GM12878 (cell line): ENCODE measurements at regions not wholly inside any gene's neighbourhood (a gene's known extent, or its start where the extent isn't known, plus 50 kb on each side); places are given as distances from the start of the nearest gene placed in this dataset.
A peak's percentile ranks its signal among the peaks of the same experiment; 100 is the strongest.

Experiments used
- ATAC-seq: fragments of 200-7000 bp; cut with Tn5 transposase; 3 replicates; pipeline ENCODE4 v1.9.1; 2020; ENCODE audit warnings: mild to moderate bottlenecking, moderate library complexity
- BruUV-seq: library from RNA; stranded (reverse); fragments of 400-500 nt; replicated peaks from 2 replicates; lab custom pipeline; 2021; lab: Mats Ljungman, UMichigan
- CTCF ChIA-PET: fragments of 300-600 bp; sonication (Branson Sonifier 250); formaldehyde crosslinking; extraction: SDS; loops from one replicate; lab custom pipeline; 2021; ENCODE audit warnings: inconsistent platforms; lab: Yijun Ruan, JAX
- POLR2A ChIA-PET: fragments of 350-600 bp; formaldehyde crosslinking; extraction: SDS; loops from one replicate; lab custom pipeline; 2021; ENCODE audit warnings: inconsistent platforms; lab: Charles Lee
- RAD21 ChIA-PET: fragments of 300-600 bp; sonication (Branson Sonifier 250); formaldehyde crosslinking; loops from one replicate; lab custom pipeline; 2023; ENCODE audit warnings: antibody characterized with exemption; ENCODE audit not compliant: unreplicated experiment; lab: Charles Lee
- SMC1A ChIA-PET: fragments of 300-600 bp; sonication (Branson Sonifier 250); formaldehyde crosslinking; loops from one replicate; lab custom pipeline; 2023; ENCODE audit not compliant: unreplicated experiment, uncharacterized antibody; lab: Charles Lee
- DNase-seq: peaks from one replicate; pipeline ENCODE4 v3.0.0-alpha.2; 2011; ENCODE audit warnings: low read depth, low spot score
- FAIRE-seq: peaks from 3 replicates; lab custom pipeline; 2011; peaks lifted over from hg19 to GRCh38; lab: Jason Lieb, UNC
- H2AFZ ChIP-seq: 2 replicates; pipeline ENCODE4 v1.6.0; 2011; ENCODE audit warnings: low read depth, low read length, control low read depth; ENCODE audit not compliant: control insufficient read depth
- H3K27ac ChIP-seq: 2 replicates; pipeline ENCODE4 v1.5.1; 2011; ENCODE audit warnings: control low read depth; ENCODE audit not compliant: control insufficient read depth, insufficient read depth
- H3K27me3 ChIP-seq, 2 experiments: replicated peaks in 1 of 2; 2 replicates each; pipeline versions ENCODE4 v1.6.0 to v1.6.1; 2011; ENCODE audit warnings: low read length in 1 of 2; ENCODE audit not compliant: control insufficient read depth in 2 of 2, insufficient read depth in 2 of 2
- H3K36me3 ChIP-seq, 2 experiments: 2 replicates each; pipeline ENCODE4 v1.5.1; 2011; ENCODE audit warnings: low read length in 1 of 2; ENCODE audit not compliant: control insufficient read depth in 2 of 2, insufficient read depth in 2 of 2
- H3K4me1 ChIP-seq: 2 replicates; pipeline ENCODE4 v1.6.1; 2011; ENCODE audit warnings: mild to moderate bottlenecking, low read length, moderate library complexity, mixed read lengths; ENCODE audit not compliant: control insufficient read depth, insufficient read depth
- H3K4me2 ChIP-seq: 2 replicates; pipeline ENCODE4 v1.6.0; 2011; ENCODE audit warnings: control low read depth; ENCODE audit not compliant: control insufficient read depth, insufficient read depth
- H3K4me3 ChIP-seq: fragments of 200-600 bp; sonication (generic); 2 replicates; pipeline ENCODE4 v1.5.1; 2016
- H3K79me2 ChIP-seq: 2 replicates; pipeline ENCODE4 v1.6.0; 2011; ENCODE audit warnings: low read length; ENCODE audit not compliant: control insufficient read depth, insufficient read depth
- H3K9ac ChIP-seq: 2 replicates; pipeline ENCODE4 v1.8.0; 2011; ENCODE audit warnings: low read length, control low read depth, mixed read lengths; ENCODE audit not compliant: control insufficient read depth, insufficient read depth
- H3K9me3 ChIP-seq: replicated peaks from 3 replicates; pipeline ENCODE4 v1.5.1; 2011; ENCODE audit warnings: mild to moderate bottlenecking, low read length; ENCODE audit not compliant: control insufficient read depth, insufficient read depth
- H4K20me1 ChIP-seq: 2 replicates; pipeline ENCODE4 v1.6.0; 2011; ENCODE audit not compliant: control insufficient read depth, insufficient read depth
- BCL11A ChIP-seq: IDR thresholded peaks from 2 replicates; pipeline ENCODE4 v1.6.1; 2011; ENCODE audit warnings: low read depth, low read length
- BHLHE40 ChIP-seq, 2 experiments: fragments of 450-650 bp in 1 of 2; IDR thresholded peaks; 2 replicates each; pipeline ENCODE4 v1.6.1; 2011 to 2017; ENCODE audit warnings: low read depth in 2 of 2, borderline replicate concordance in 1 of 2, improper control_type of control experiment in 1 of 2, low read length in 1 of 2, mild to moderate bottlenecking in 1 of 2
- FOS ChIP-seq: IDR thresholded peaks from 3 replicates; pipeline ENCODE4 v1.6.1; 2011; ENCODE audit warnings: borderline replicate concordance; ENCODE audit not compliant: insufficient read length; ENCODE audit errors: extremely low read depth
- HDAC6 ChIP-seq: fragments of 200-600 bp; sonication (generic); IDR thresholded peaks from one replicate; pipeline ENCODE4 v1.8.0; 2017; ENCODE audit warnings: antibody characterized with exemption; ENCODE audit not compliant: unreplicated experiment
- IKZF1 ChIP-seq: fragments of 450-650 bp; conservative IDR thresholded peaks from 2 replicates; pipeline ENCODE4 v1.6.1; 2017; ENCODE audit warnings: antibody characterized with exemption, mild to moderate bottlenecking
- KAT2A ChIP-seq: conservative IDR thresholded peaks from 2 replicates; pipeline ENCODE4 v1.6.1; 2011; ENCODE audit warnings: low read depth, low read length; ENCODE audit not compliant: control insufficient read depth
- MTA2 ChIP-seq: fragments of 450-650 bp; IDR thresholded peaks from 2 replicates; pipeline ENCODE4 v1.6.1; 2016; ENCODE audit warnings: low read depth, mild to moderate bottlenecking, moderate library complexity
- MYB ChIP-seq: fragments of 150-350 bp; IDR thresholded peaks from 2 replicates; pipeline ENCODE4 v1.6.1; 2014; ENCODE audit warnings: mild to moderate bottlenecking, low read depth, low read length, borderline replicate concordance
- MYC ChIP-seq: IDR thresholded peaks from 2 replicates; pipeline ENCODE4 v1.6.1; 2011; ENCODE audit warnings: mild to moderate bottlenecking, low read length, moderate library complexity, inconsistent platforms; ENCODE audit not compliant: insufficient read depth, insufficient replicate concordance, insufficient read length, severe bottlenecking
- NFYA ChIP-seq: IDR thresholded peaks from 2 replicates; pipeline ENCODE4 v1.6.1; 2011; ENCODE audit warnings: low read depth, mild to moderate bottlenecking, low read length, improper control_type of control experiment, borderline replicate concordance
- NRF1 ChIP-seq: conservative IDR thresholded peaks from 2 replicates; pipeline ENCODE4 v1.6.1; 2011; ENCODE audit warnings: mild to moderate bottlenecking, low read depth, low read length, improper control_type of control experiment
- PKNOX1 ChIP-seq: fragments of 450-650 bp; IDR thresholded peaks from 2 replicates; pipeline ENCODE4 v1.6.1; 2016; ENCODE audit warnings: mild to moderate bottlenecking
- SUZ12 ChIP-seq: fragments of 200-600 bp; sonication (generic); IDR thresholded peaks from one replicate; pipeline ENCODE4 v1.6.1; 2018; ENCODE audit warnings: antibody characterized with exemption, mild to moderate bottlenecking; ENCODE audit not compliant: unreplicated experiment
- WGBS: methylation state at CpG from one replicate; pipeline ENCODE4 v1.1.6; 2016; ENCODE audit warnings: low lambda C conversion rate; ENCODE audit not compliant: insufficient replicate concordance, insufficient coverage; ENCODE audit errors: missing lambda C conversion rate; 5-methylcytosine and 5-hydroxymethylcytosine counted together
- in situ Hi-C: fragments of 300-500 bp; cut with MboI; formaldehyde crosslinking; loops from 9 replicates; pipeline ENCODE4 v1.14.3; 2018; ENCODE audit warnings: mixed read lengths
- intact Hi-C: fragments of 100-400 bp; cut with micrococcal nuclease; formaldehyde crosslinking; loops from one replicate; pipeline ENCODE4 v1.14.2; 2022; ENCODE audit not compliant: unreplicated experiment
- TF ChIP-seq, protein P1 (sequence below): fragments of 450-650 bp; formaldehyde crosslinking; IDR thresholded peaks from 2 replicates; pipeline ENCODE4 v1.5.0; 2022; ENCODE audit warnings: mild to moderate bottlenecking, missing genetic modification characterization
- TF ChIP-seq, protein P2 (sequence below): fragments of 450-650 bp; IDR thresholded peaks from 2 replicates; pipeline ENCODE4 v1.6.1; 2017; ENCODE audit warnings: low read depth, mild to moderate bottlenecking, moderate library complexity

- TF ChIP-seq IKZF1: no peak
- TF ChIP-seq BHLHE40 (IDR thresholded peaks at IDR 0.05; ENCODE audit: borderline replicate concordance in 1 of 2, low read depth in 2 of 2, low read length in 1 of 2): no peak
- TF ChIP-seq, protein P1, sequence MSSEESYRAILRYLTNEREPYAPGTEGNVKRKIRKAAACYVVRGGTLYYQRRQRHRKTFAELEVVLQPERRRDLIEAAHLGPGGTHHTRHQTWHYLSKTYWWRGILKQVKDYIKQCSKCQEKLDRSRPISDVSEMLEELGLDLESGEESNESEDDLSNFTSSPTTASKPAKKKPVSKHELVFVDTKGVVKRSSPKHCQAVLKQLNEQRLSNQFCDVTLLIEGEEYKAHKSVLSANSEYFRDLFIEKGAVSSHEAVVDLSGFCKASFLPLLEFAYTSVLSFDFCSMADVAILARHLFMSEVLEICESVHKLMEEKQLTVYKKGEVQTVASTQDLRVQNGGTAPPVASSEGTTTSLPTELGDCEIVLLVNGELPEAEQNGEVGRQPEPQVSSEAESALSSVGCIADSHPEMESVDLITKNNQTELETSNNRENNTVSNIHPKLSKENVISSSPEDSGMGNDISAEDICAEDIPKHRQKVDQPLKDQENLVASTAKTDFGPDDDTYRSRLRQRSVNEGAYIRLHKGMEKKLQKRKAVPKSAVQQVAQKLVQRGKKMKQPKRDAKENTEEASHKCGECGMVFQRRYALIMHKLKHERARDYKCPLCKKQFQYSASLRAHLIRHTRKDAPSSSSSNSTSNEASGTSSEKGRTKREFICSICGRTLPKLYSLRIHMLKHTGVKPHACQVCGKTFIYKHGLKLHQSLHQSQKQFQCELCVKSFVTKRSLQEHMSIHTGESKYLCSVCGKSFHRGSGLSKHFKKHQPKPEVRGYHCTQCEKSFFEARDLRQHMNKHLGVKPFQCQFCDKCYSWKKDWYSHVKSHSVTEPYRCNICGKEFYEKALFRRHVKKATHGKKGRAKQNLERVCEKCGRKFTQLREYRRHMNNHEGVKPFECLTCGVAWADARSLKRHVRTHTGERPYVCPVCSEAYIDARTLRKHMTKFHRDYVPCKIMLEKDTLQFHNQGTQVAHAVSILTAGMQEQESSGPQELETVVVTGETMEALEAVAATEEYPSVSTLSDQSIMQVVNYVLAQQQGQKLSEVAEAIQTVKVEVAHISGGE (CRISPR knock-in tag): no peak
- TF ChIP-seq, all 136 proteins: peak for 0
Measured at GRCh38 chr10:33749067-33749735, 414.7 kb upstream of the NRP1 start (continued).

- in situ Hi-C loops: no loop called here
- ChIA-PET SMC1A (interaction anchor here (0.6 to 5.2 kb wide), 18 partner anchors 9 to 554 kb away, joined by 3 to 84 read pairs (median 4); no protein-coding TSS in a partner anchor), POLR2A (interaction anchor here (1.2 to 2.0 kb wide), 5 partner anchors 26 to 375 kb away, joined by 3 to 7 read pairs (median 4); no protein-coding TSS in a partner anchor), RAD21 (interaction anchor here (0.6 to 5.2 kb wide), 14 partner anchors 11 to 414 kb away, joined by 3 to 69 read pairs (median 4); no protein-coding TSS in a partner anchor), CTCF (interaction anchor here (0.6 to 1.7 kb wide), 8 partner anchors 18 to 414 kb away, joined by 3 to 6 read pairs (median 3); no protein-coding TSS in a partner anchor)
- H3K4me3 ChIP-seq: no peak overlapping the region
- no peak overlapping the region for H2AFZ ChIP-seq
- no peaks in the 10 kb centered on the region for H3K4me1 ChIP-seq
- FAIRE-seq (no peak), ATAC-seq (peak; percentile 76), DNase-seq (no peak)
- intact Hi-C loops: no loop called here
- 41% methylated on average over 4 of the region's 4 CpGs for WGBS
- no peaks in the 10 kb centered on the region for H3K79me2 ChIP-seq
- H3K9ac ChIP-seq: no peak overlapping the region
- H3K27me3 ChIP-seq: no peaks in the 10 kb centered on the region
- BruUV-seq: no TSS peak
- H3K4me2 ChIP-seq: no peak overlapping the region
- H4K20me1 ChIP-seq: no peaks in the 10 kb centered on the region
- no peaks in the 10 kb centered on the region for H3K36me3 ChIP-seq
- H3K27ac ChIP-seq: no peak overlapping the region
- H3K9me3 ChIP-seq: no peaks in the 10 kb centered on the region
- TF ChIP-seq PKNOX1: 0 out of 2 replicates have a peak, but pooled peaks have one; percentile 14
- TF ChIP-seq BCL11A: peak; percentile 16; the same call in 1 of the 2 replicates
- no peak for TF ChIP-seq HDAC6
- TF ChIP-seq, protein P2, sequence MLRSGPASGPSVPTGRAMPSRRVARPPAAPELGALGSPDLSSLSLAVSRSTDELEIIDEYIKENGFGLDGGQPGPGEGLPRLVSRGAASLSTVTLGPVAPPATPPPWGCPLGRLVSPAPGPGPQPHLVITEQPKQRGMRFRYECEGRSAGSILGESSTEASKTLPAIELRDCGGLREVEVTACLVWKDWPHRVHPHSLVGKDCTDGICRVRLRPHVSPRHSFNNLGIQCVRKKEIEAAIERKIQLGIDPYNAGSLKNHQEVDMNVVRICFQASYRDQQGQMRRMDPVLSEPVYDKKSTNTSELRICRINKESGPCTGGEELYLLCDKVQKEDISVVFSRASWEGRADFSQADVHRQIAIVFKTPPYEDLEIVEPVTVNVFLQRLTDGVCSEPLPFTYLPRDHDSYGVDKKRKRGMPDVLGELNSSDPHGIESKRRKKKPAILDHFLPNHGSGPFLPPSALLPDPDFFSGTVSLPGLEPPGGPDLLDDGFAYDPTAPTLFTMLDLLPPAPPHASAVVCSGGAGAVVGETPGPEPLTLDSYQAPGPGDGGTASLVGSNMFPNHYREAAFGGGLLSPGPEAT: peak; percentile 87
- TF ChIP-seq KAT2A: no peak
- no peak for TF ChIP-seq MYC
- no peak for TF ChIP-seq SUZ12
- no peak for TF ChIP-seq NFYA
- no peak for TF ChIP-seq FOS
- no peak for TF ChIP-seq MYB
- TF ChIP-seq NRF1: no peak
- peak; percentile 87 for TF ChIP-seq MTA2
- TF ChIP-seq IKZF1: peak; percentile 53
Measured at GRCh38 chr10:33746836-33747268, 412.4 kb upstream of the NRP1 start.
